HUES6 (cell line): ENCODE measurements at regions not wholly inside any gene's neighbourhood (a gene's known extent, or its start where the extent isn't known, plus 50 kb on each side); places are given as distances from the start of the nearest gene placed in this dataset.

ENCODE experiments used
- H3K27ac ChIP-seq: 2 replicates; pipeline ENCODE4 v1.7.0; 2013; ENCODE audit warnings: low read depth, mild to moderate bottlenecking, low read length, inconsistent platforms
- H3K27me3 ChIP-seq: 2 replicates; pipeline ENCODE4 v1.6.1; 2013; ENCODE audit warnings: low read length; ENCODE audit not compliant: control insufficient read depth, insufficient read depth
- H3K36me3 ChIP-seq: 2 replicates; pipeline ENCODE4 v1.6.1; 2013; ENCODE audit warnings: low read length; ENCODE audit not compliant: control insufficient read depth, insufficient read depth
- H3K4me1 ChIP-seq: 2 replicates; pipeline ENCODE4 v1.6.1; 2013; ENCODE audit warnings: low read length; ENCODE audit not compliant: control insufficient read depth, insufficient read depth
- H3K4me3 ChIP-seq: 2 replicates; pipeline ENCODE4 v1.5.1; 2013; ENCODE audit warnings: low read depth, low read length
- H3K9ac ChIP-seq: one replicate; pipeline ENCODE4 v1.6.1; 2013; ENCODE audit warnings: mild to moderate bottlenecking, low read length
- H3K9me3 ChIP-seq: 2 replicates; pipeline ENCODE4 v1.6.1; 2013; ENCODE audit warnings: low read depth, low read length; ENCODE audit not compliant: control insufficient read depth, insufficient read depth

- no peaks in the 10 kb centered on the region for H3K4me1 ChIP-seq
- H3K36me3 ChIP-seq = no peaks in the 10 kb centered on the region
- H3K9ac ChIP-seq = no peak overlapping the region
- H3K27ac ChIP-seq = no peak overlapping the region
- H3K27me3 ChIP-seq = no peaks in the 10 kb centered on the region
- 0 out of 2 replicates have a peak, but pooled peaks cover 2% of the 10 kb centered on the region for H3K9me3 ChIP-seq
- no peak overlapping the region for H3K4me3 ChIP-seq
Measured at GRCh38 chr2:136217996-136218395, 100.0 kb upstream of the CXCR4 start.

GRCh38 chr2:136215908-136216472 is 98.0 kb upstream of the CXCR4 start:
- no peaks in the 10 kb centered on the region for H3K27me3 ChIP-seq
- H3K4me1 ChIP-seq = no peaks in the 10 kb centered on the region
- 0 out of 2 replicates have a peak, but pooled peaks cover 2% of the 10 kb centered on the region for H3K9me3 ChIP-seq
- H3K9ac ChIP-seq = no peak overlapping the region
- H3K4me3 ChIP-seq = no peak overlapping the region
- no peaks in the 10 kb centered on the region for H3K36me3 ChIP-seq
- no peak overlapping the region for H3K27ac ChIP-seq

- Histone ChIP-seq H3K4me3 (no peak overlapping the region), H3K27me3 (no peaks in the 10 kb centered on the region), H3K36me3 (no peaks in the 10 kb centered on the region), H3K4me1 (no peaks in the 10 kb centered on the region), H3K9me3 (0 out of 2 replicates have a peak, but pooled peaks cover 2% of the 10 kb centered on the region), H3K9ac (no peak overlapping the region), H3K27ac (no peak overlapping the region)
Measured at GRCh38 chr2:136215449-136215848, 97.5 kb upstream of the CXCR4 start.

- Histone ChIP-seq H3K9me3 (0 out of 2 replicates have a peak, but pooled peaks cover 2% of the 10 kb centered on the region), H3K36me3 (no peaks in the 10 kb centered on the region), H3K27me3 (no peaks in the 10 kb centered on the region), H3K4me1 (no peaks in the 10 kb centered on the region), H3K27ac (no peak overlapping the region), H3K4me3 (no peak overlapping the region), H3K9ac (no peak overlapping the region)
Measured at GRCh38 chr2:136214307-136215200, 96.6 kb upstream of the CXCR4 start.

- Histone ChIP-seq H3K9ac (no peak overlapping the region), H3K36me3 (no peaks in the 10 kb centered on the region), H3K9me3 (0 out of 2 replicates have a peak, but pooled peaks cover 2% of the 10 kb centered on the region), H3K4me1 (no peaks in the 10 kb centered on the region), H3K27ac (no peak overlapping the region), H3K4me3 (no peak overlapping the region), H3K27me3 (no peaks in the 10 kb centered on the region)
Measured at GRCh38 chr2:136213836-136214235, 95.9 kb upstream of the CXCR4 start.

GRCh38 chr2:136212426-136213378 is 94.8 kb upstream of the CXCR4 start:
- Histone ChIP-seq H3K36me3 (no peaks in the 10 kb centered on the region), H3K4me1 (no peaks in the 10 kb centered on the region), H3K9me3 (0 out of 2 replicates have a peak, but pooled peaks cover 2% of the 10 kb centered on the region), H3K27me3 (no peaks in the 10 kb centered on the region), H3K4me3 (no peak overlapping the region), H3K9ac (no peak overlapping the region), H3K27ac (no peak overlapping the region)

GRCh38 chr2:136211701-136212100 is 93.8 kb upstream of the CXCR4 start:
- H3K36me3 ChIP-seq = no peaks in the 10 kb centered on the region
- no peaks in the 10 kb centered on the region for H3K27me3 ChIP-seq
- H3K4me1 ChIP-seq = no peaks in the 10 kb centered on the region
- H3K27ac ChIP-seq = no peak overlapping the region
- H3K4me3 ChIP-seq = no peak overlapping the region
- no peak overlapping the region for H3K9ac ChIP-seq
- 0 out of 2 replicates have a peak, but pooled peaks cover 2% of the 10 kb centered on the region for H3K9me3 ChIP-seq

GRCh38 chr2:136210822-136211221 is 92.9 kb upstream of the CXCR4 start:
- Histone ChIP-seq H3K36me3 (no peaks in the 10 kb centered on the region), H3K4me1 (no peaks in the 10 kb centered on the region), H3K27me3 (no peaks in the 10 kb centered on the region), H3K9me3 (0 out of 2 replicates have a peak, but pooled peaks cover 2% of the 10 kb centered on the region), H3K27ac (no peak overlapping the region), H3K9ac (no peak overlapping the region), H3K4me3 (no peak overlapping the region)

GRCh38 chr2:136210455-136210805 is 92.5 kb upstream of the CXCR4 start:
- H3K4me1 ChIP-seq = no peaks in the 10 kb centered on the region
- no peaks in the 10 kb centered on the region for H3K36me3 ChIP-seq
- no peak overlapping the region for H3K9ac ChIP-seq
- H3K4me3 ChIP-seq = no peak overlapping the region
- no peaks in the 10 kb centered on the region for H3K27me3 ChIP-seq
- H3K27ac ChIP-seq = no peak overlapping the region
- H3K9me3 ChIP-seq = 0 out of 2 replicates have a peak, but pooled peaks cover 2% of the 10 kb centered on the region

GRCh38 chr2:136209561-136210454 is 91.9 kb upstream of the CXCR4 start:
- Histone ChIP-seq H3K4me1 (no peaks in the 10 kb centered on the region), H3K36me3 (no peaks in the 10 kb centered on the region), H3K9ac (no peak overlapping the region), H3K27me3 (no peaks in the 10 kb centered on the region), H3K9me3 (0 out of 2 replicates have a peak, but pooled peaks cover 3% of the 10 kb centered on the region), H3K27ac (no peak overlapping the region), H3K4me3 (no peak overlapping the region)
